HG03342 (cell line): ENCODE measurements at regions not wholly inside any gene's neighbourhood (a gene's known extent, or its start where the extent isn't known, plus 50 kb on each side); places are given as distances from the start of the nearest gene placed in this dataset.
"Not testable (repeated sequence)": the region's sequence is repeated elsewhere in the genome, so short reads cannot be mapped to it uniquely, and the experiment has no call there.

Experiments
- ATAC-seq: cut with Tn5 transposase; IDR thresholded peaks from one replicate; pipeline ENCODE4 v1.9.1; 2021; ENCODE audit warnings: mild to moderate bottlenecking, moderate library complexity; ENCODE audit not compliant: unreplicated experiment

DNA sequence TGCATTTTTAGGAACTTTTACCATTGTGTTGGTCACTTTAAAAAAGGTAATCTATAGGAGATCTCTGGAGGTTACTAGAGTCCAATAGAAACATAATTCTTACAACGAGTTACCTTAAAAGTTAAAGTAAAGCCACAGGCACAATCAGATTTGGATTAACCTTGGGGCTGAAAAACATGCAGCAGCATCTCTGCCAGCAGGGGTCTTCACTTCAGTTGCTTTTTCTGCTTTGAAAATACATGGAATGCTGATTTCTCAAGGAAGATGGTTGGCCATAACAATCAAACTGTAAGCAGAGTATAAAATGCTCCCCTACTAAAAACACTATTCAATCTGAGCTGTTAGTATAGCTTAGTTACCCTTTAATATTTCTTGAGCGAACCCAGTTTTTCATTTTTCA, 1072.3 kb upstream of the PCDH10 start:
- ATAC-seq: no peak

- no peak for ATAC-seq
These were observed 1064.0 kb upstream of the PCDH10 start for GRCh38 chr4:132085105-132085504.

DNA sequence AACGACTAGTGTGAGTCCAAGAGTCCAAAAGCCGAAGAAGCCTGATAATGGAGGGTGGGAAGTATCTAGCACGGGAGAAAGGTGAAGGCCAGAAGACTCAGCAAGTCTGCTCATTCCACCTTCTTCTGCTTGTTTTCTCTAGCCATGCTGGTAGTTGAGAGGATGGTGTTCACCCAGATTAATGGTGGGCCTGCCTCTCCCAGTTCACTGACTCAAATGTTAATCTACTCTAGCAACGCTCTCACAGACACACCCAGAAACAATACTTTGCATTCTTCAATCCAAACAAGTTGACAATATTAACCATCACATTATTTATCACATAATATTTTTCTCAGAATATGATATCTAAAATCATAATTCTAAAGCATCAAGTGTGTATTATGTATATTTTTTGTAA, 1055.1 kb upstream of the PCDH10 start:
- ATAC-seq: no peak

DNA sequence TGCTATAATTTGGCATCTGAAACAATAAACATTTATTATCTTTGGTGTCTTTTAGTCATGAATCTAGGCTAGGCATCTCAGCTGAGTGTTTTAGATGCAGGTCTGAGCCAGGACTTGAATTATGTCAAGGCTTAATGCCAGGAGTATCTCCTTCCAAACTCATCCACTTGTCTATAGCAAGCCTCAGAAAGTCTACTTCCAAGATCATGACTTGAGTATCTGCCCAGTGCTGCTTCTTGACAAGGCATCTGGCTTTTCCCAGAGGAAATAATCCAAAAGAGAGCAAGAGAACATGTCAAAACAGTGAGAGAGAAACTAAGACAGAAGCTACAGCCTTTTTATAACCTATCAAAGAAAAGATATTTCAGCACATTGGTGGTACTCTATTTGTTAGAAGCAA, 1052.1 kb upstream of the PCDH10 start:
- ATAC-seq: no peak

DNA sequence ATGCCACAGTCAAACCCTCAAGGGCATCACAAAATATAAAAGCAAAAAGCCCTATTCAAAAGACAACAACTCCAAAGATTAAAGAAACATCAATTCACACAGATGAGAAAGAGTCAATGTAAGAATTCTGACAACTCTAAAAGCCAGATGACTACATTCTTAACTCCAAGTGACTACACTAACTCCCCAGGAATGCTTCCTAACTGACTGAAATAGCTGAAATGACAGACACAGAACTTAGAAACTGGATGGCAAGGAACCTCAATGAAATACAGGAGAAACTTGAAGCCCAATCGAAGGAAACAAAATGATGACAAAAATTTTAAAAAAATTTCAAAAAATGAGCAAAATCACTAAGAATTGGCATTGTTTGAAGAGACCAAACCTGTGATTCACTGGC, 1047.6 kb upstream of the PCDH10 start:
- no peak for ATAC-seq

DNA sequence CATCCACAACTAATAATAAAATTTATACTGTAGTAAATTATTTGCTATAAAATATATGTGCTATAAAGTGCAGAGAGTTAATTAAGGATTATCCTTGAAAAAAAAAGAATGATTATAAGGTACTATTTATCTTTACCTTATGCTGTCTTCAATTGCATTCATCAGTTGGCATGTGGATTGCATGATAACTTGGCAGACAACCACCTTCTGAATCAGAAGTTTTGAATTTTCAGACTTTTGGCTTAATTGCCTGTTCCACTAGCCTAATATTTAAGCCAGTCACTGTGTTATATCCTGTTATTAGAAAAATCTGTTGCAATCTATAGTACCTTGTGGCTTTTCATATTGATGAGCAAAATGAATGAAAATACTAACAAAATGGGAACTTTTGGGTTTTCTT, 1040.3 kb upstream of the PCDH10 start:
- ATAC-seq: no peak

DNA sequence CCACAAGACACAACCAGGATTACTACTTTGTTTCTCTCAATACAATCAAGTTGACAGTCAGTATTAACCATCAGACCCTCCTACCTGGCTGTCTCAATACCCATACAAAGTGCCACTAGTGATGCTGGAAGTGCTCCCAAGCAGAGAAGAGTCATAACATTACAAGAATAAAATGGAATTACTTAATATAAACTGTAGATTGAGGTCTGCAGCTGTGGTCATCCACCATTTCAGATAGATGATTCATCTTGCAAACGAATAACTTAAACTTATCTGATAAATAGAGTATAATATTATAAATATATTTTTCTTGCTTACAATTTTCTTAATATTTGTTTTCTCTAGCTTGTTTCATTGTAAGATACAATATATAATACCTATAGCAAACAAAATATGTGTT, 1034.2 kb upstream of the PCDH10 start:
- no peak for ATAC-seq

- not testable (repeated sequence) for ATAC-seq
These were observed 1026.4 kb upstream of the PCDH10 start for GRCh38 chr4:132122741-132123140.

DNA sequence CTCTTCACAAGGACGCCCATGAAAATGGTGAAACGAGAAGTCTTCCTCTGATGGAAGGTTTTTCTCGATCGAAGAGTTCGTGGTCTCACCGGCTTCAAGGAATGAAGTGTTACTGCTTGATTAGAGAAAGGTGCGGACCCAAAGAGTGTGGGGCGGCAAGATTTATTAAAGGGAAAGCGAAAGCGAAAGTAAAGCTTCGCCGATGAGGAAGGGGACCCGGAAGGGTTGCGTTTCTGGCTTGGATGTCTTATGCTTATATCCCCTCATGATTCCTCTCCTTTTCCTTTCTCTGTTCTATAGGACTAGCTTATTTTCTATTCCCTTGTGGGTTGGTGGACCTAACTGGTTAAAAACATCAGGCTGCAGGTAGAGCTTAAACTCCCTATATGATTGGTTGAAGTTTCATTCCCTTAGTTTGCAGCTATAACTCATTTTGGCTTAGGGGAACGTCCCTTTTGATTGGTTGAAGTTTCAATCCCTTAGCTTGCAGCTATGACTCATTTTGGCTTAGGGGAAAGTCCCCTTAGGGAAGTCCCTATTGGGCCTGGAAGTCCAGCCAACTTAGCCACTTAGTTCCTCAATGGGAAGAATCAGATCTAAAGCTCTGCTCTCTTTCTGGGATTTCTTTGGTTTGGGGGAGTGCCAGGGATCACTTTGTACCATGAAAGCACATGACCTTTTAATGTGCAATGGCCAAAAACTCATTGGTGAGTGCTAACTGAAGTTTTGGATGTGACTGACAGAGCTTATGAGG, 1025.0 kb upstream of the PCDH10 start:
- ATAC-seq: peak; percentile 71

DNA sequence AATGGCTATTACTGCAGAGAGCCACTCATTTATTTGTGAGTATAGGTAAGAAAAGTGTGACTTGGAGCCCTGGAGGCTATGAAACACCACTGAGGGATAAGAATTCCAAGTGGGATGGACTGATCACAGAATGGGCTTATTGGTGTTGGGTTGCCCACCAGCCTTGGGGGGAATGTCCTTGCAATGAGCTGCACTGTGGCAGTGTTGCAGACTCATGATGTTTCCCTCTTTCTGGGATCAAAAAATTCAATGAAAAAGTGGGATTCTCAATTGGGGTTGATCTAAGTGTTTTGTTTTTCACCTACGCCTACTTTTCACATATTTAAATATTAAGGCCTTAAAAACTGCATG, 1024.5 kb upstream of the PCDH10 start:
- ATAC-seq: no peak

DNA sequence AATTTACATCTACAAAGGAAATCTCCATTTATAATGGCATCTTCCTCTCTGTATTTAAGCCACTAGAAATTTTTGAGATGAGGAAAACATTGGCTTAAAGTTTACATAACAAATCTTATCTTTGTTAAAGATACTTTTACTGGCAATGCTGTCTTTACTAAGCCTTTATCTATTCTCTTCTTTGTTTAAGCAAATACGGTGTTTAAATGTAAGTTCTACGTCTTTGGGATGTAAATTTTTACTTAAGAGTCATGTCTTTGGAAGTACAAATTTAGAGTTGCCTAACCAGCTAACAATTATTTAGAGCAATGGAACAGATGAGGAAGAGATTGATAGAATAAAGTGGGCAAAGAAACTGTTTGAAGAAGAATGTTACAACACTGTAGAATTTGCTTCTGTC, 1024.0 kb upstream of the PCDH10 start:
- ATAC-seq: no peak

DNA sequence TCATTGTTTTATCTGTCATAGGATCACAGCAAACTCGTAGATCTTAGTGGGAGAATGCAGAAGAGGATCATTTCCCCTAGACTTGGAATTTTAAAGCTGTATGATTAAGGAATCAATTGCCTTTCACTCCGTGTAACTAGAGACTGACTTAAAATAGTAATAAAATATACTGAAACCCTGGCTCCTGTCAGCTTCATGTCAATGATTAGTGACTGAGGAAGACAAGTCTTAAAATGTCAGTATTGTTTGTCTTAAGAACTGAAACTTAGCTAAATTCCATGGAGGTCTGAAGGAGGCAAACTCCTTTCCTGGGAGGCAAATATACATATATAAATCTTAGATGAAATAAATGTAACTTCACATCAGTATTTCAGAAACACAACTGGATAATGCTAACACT, 1016.7 kb upstream of the PCDH10 start:
- ATAC-seq: no peak

GRCh38 chr4:132169660-132170059, 979.4 kb upstream of the PCDH10 start:
- ATAC-seq: no peak

DNA sequence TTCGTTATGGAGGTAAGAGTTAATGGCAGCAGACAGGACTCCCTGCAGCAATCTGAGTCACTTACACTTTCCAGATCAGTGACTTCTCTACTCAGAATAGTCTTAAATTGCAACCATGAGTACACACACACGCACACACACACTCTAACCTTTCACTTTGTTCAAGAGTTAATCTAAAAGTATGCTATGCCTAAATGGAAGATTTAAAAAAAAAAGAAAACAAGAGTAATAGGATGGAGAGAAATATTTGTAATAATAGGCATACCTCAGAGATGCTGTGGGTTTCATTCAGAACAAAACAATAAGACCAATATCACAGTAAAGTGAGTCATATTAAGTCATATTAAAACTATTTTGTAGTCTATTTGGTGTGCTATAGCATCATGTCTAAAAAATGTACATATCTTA, 969.1 kb upstream of the PCDH10 start:
- ATAC-seq: no peak

DNA sequence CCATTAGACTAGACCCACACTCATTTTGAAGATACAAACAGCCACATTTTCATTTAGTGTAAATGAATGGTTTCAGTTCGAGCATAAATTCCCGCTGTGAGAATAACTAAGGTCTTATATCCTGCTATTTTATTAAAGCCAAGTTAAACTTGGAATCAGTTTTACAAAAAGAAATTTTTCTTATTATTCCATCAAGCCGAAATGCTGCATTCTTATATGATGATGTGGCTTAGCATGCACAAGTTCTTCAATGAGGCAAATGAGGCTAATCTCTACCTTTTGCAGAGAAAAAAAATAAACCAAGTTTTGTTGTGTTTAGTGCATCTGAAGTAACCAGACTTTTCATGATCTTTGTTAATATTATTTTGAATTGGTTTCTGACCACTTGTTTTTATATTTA, 953.9 kb upstream of the PCDH10 start:
- no peak for ATAC-seq

GRCh38 chr4:132203618-132204017, 945.5 kb upstream of the PCDH10 start:
- no peak for ATAC-seq

GRCh38 chr4:132214519-132214918, 934.6 kb upstream of the PCDH10 start:
- ATAC-seq: no peak

DNA sequence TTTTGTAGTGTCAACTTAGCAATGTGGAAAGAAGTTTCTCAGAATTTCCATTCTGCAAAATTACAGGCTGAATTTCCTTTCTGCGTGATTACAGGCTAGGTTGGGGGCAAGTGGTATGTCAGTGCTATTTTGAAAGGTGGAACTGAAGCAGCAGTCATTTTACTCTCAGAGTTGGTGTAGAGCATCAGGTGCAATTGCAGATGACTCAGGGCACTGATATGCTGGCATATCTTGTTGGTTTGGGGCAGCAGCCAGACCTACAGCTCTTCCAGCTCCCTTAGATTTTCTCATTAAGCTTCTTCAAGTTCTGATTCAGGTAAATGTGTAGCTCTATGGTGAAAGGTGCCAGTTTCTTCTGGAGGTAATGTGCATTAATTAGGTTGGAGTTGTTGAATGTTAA, 930.7 kb upstream of the PCDH10 start:
- no peak for ATAC-seq

- ATAC-seq: peak; percentile 16
These were observed 921.8 kb upstream of the PCDH10 start for GRCh38 chr4:132227151-132227856.

- ATAC-seq: peak; percentile 49
These were observed 921.3 kb upstream of the PCDH10 start for GRCh38 chr4:132227857-132228165.

- ATAC-seq: no peak
These were observed 920.4 kb upstream of the PCDH10 start for GRCh38 chr4:132228676-132229075.

DNA sequence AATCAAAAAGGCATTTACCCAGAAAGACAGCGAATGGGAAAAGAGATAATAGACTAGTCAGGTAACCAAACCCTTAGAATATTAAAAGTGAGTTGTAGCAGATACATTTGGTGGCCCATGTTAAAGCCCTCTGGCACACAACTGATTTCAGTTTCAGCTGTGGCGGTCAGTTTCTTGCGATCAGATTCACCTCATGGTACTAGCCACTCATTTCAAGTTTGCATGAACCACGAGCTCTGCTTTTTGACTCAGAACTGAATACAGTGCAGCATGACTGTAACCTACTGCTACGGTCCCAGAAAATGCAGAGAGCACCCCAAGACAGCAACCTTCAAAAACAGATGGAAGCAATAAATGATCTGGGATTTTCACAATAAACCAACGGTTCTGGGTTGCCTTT, 919.1 kb upstream of the PCDH10 start:
- no peak for ATAC-seq

DNA sequence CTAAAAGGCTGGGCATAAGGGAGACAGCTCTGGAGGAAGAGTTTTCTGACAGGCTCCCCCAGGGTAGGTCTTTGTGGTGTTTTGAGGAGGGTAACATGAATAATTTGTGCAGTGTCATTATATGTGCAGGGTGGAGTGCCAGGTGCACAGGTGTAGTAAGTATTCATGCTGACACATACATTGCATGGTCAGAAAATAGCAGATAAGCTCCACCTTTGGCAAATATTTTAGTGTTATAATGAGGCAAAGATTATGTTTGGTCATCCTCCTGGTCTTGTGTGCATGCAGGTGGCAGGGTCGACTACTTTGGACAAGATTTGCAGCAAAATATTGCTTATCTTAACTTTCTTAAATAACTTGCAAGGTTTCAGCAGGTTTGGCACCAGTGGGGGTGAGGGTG, 910.4 kb upstream of the PCDH10 start:
- ATAC-seq: no peak
